HEK293 (cell line): ENCODE measurements at regions not wholly inside any gene's neighbourhood (a gene's known extent, or its start where the extent isn't known, plus 50 kb on each side); places are given as distances from the start of the nearest gene placed in this dataset.

ENCODE experiments used
- PRDM6 ChIP-seq: fragments of 450-650 bp; formaldehyde crosslinking; IDR thresholded peaks from 2 replicates; pipeline ENCODE4 v1.5.1; 2017; ENCODE audit warnings: missing biosample characterization, missing genetic modification characterization
- ZNF274 ChIP-seq, 2 experiments: fragments of 200-500 bp in 1 of 2; fragments of 450-650 bp in 1 of 2; sonication (Bioruptor generic) in 1 of 2; formaldehyde crosslinking in 1 of 2; IDR thresholded peaks; 2 replicates each; pipeline versions ENCODE4 v1.5.1 to v1.6.1; 2014 to 2016; ENCODE audit warnings: borderline replicate concordance in 1 of 2, inconsistent platforms in 1 of 2, low read length in 1 of 2, missing biosample characterization in 1 of 2, missing genetic modification characterization in 1 of 2
- TF ChIP-seq, protein P1 (sequence below): fragments of 450-650 bp; formaldehyde crosslinking; IDR thresholded peaks from 2 replicates; pipeline ENCODE4 v1.5.1; 2016; ENCODE audit warnings: missing biosample characterization, missing genetic modification characterization

GRCh38 chr2:175599966-175600831 is 401.9 kb downstream of the LNPK start:
- TF ChIP-seq PRDM6 (tag by site-specific recombination): no peak
- TF ChIP-seq, protein P1, sequence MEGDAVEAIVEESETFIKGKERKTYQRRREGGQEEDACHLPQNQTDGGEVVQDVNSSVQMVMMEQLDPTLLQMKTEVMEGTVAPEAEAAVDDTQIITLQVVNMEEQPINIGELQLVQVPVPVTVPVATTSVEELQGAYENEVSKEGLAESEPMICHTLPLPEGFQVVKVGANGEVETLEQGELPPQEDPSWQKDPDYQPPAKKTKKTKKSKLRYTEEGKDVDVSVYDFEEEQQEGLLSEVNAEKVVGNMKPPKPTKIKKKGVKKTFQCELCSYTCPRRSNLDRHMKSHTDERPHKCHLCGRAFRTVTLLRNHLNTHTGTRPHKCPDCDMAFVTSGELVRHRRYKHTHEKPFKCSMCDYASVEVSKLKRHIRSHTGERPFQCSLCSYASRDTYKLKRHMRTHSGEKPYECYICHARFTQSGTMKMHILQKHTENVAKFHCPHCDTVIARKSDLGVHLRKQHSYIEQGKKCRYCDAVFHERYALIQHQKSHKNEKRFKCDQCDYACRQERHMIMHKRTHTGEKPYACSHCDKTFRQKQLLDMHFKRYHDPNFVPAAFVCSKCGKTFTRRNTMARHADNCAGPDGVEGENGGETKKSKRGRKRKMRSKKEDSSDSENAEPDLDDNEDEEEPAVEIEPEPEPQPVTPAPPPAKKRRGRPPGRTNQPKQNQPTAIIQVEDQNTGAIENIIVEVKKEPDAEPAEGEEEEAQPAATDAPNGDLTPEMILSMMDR (tag by site-specific recombination): no peak
- no peak for TF ChIP-seq ZNF274 (IDR thresholded peaks at IDR 0.05; ENCODE audit: low read length)
- no peak for TF ChIP-seq ZNF274 (tag by site-specific recombination; IDR thresholded peaks at IDR 0.05; ENCODE audit: borderline replicate concordance)
